IMR-90 (cell line): ENCODE measurements at regions not wholly inside any gene's neighbourhood (a gene's known extent, or its start where the extent isn't known, plus 50 kb on each side); places are given as distances from the start of the nearest gene placed in this dataset.

Experiments used
- ATAC-seq: fragments of 200-7000 bp; cut with Tn5 transposase; 2 replicates; pipeline ENCODE4 v1.9.1; 2020; ENCODE audit warnings: low read depth, mild to moderate bottlenecking, moderate library complexity
- BruUV-seq: library from RNA; stranded (reverse); fragments of 400-500 nt; replicated peaks from 2 replicates; lab custom pipeline; 2021; lab: Mats Ljungman, UMichigan
- CTCF ChIA-PET: fragments of 300-600 bp; formaldehyde crosslinking; extraction: SDS; loops from one replicate; lab custom pipeline; 2021; ENCODE audit warnings: antibody characterized with exemption; lab: Yijun Ruan, JAX
- POLR2A ChIA-PET: fragments of 300-600 bp; sonication (Branson Sonifier 250); formaldehyde crosslinking; loops from one replicate; lab custom pipeline; 2022; ENCODE audit warnings: antibody characterized with exemption; ENCODE audit not compliant: unreplicated experiment; lab: Charles Lee
- DNase-seq: peaks from one replicate; pipeline ENCODE4 v3.0.0; 2013
- H2AFZ ChIP-seq: replicated peaks from 2 replicates; pipeline ENCODE3; 2013; ENCODE audit warnings: low read length, mild to moderate bottlenecking; ENCODE audit not compliant: poor library complexity
- H2AK5ac ChIP-seq: 2 replicates; pipeline ENCODE4 v1.6.1; 2013; ENCODE audit warnings: low read depth, low read length, inconsistent platforms
- H2AK9ac ChIP-seq: replicated peaks from 2 replicates; pipeline ENCODE3; 2013; ENCODE audit warnings: mild to moderate bottlenecking, low read depth, low read length, moderate library complexity; ENCODE audit not compliant: poor library complexity
- H2BK120ac ChIP-seq: 2 replicates; pipeline ENCODE4 v1.6.1; 2013; ENCODE audit warnings: low read depth, low read length, inconsistent platforms
- H2BK15ac ChIP-seq: 3 replicates; pipeline ENCODE4 v1.6.1; 2013; ENCODE audit warnings: low read depth, low read length, inconsistent platforms
- H2BK20ac ChIP-seq: 2 replicates; pipeline ENCODE4 v1.6.1; 2013; ENCODE audit warnings: low read depth, mild to moderate bottlenecking, inconsistent platforms, low read length, moderate library complexity
- H2BK5ac ChIP-seq: 2 replicates; pipeline ENCODE4 v1.6.1; 2013; ENCODE audit warnings: mild to moderate bottlenecking, low read depth, low read length, inconsistent platforms; ENCODE audit not compliant: poor library complexity, severe bottlenecking
- H3K14ac ChIP-seq: replicated peaks from 2 replicates; pipeline ENCODE4 v1.6.1; 2013; ENCODE audit warnings: low read depth, low read length, inconsistent platforms
- H3K18ac ChIP-seq: 2 replicates; pipeline ENCODE4 v1.6.1; 2013; ENCODE audit warnings: low read depth, low read length, control low read depth
- H3K23ac ChIP-seq: 2 replicates; pipeline ENCODE4 v1.6.1; 2013; ENCODE audit warnings: low read depth, low read length, inconsistent platforms
- H3K27ac ChIP-seq: 2 replicates; pipeline ENCODE4 v1.5.1; 2013; ENCODE audit warnings: mild to moderate bottlenecking, control low read depth, low read length; ENCODE audit not compliant: insufficient read depth
- H3K27me3 ChIP-seq: 2 replicates; pipeline ENCODE4 v1.6.1; 2013; ENCODE audit warnings: low read length; ENCODE audit not compliant: control insufficient read depth, insufficient read depth
- H3K36me3 ChIP-seq: 2 replicates; pipeline ENCODE4 v1.6.1; 2013; ENCODE audit warnings: low read length, mixed read lengths; ENCODE audit not compliant: control insufficient read depth, insufficient read depth
- H3K4ac ChIP-seq: 2 replicates; pipeline ENCODE4 v1.6.1; 2013; ENCODE audit warnings: low read depth, low read length, inconsistent platforms
- H3K4me1 ChIP-seq: 2 replicates; pipeline ENCODE4 v1.6.1; 2013; ENCODE audit warnings: low read length, mixed read lengths; ENCODE audit not compliant: control insufficient read depth, insufficient read depth
- H3K4me2 ChIP-seq: 2 replicates; pipeline ENCODE4 v1.6.1; 2013; ENCODE audit warnings: low read depth, mild to moderate bottlenecking, control low read depth, low read length, moderate library complexity
- H3K4me3 ChIP-seq: 2 replicates; pipeline ENCODE4 v1.5.1; 2013; ENCODE audit warnings: low read depth, mild to moderate bottlenecking, control low read depth, low read length, moderate library complexity; ENCODE audit not compliant: insufficient read depth
- H3K56ac ChIP-seq: 2 replicates; pipeline ENCODE4 v1.6.1; 2013; ENCODE audit warnings: low read length, inconsistent platforms; ENCODE audit not compliant: insufficient read depth; ENCODE audit errors: extremely low read depth
- H3K79me1 ChIP-seq, 2 experiments: 2 replicates each; pipeline ENCODE4 v1.6.1; 2013; ENCODE audit warnings: low read length in 2 of 2, inconsistent platforms in 1 of 2, low read depth in 1 of 2
- H3K9ac ChIP-seq: 2 replicates; pipeline ENCODE4 v1.6.1; 2013; ENCODE audit warnings: low read depth, low read length, control low read depth
- H3K9me1 ChIP-seq: 2 replicates; pipeline ENCODE4 v1.6.1; 2013; ENCODE audit warnings: low read length, inconsistent platforms; ENCODE audit not compliant: insufficient read depth
- H3K9me3 ChIP-seq: 2 replicates; pipeline ENCODE4 v1.6.1; 2013; ENCODE audit warnings: low read length; ENCODE audit not compliant: control insufficient read depth, insufficient read depth
- H4K20me1 ChIP-seq: 2 replicates; pipeline ENCODE4 v1.6.1; 2013; ENCODE audit warnings: low read length, inconsistent platforms; ENCODE audit not compliant: insufficient read depth
- H4K5ac ChIP-seq: 2 replicates; pipeline ENCODE4 v1.6.1; 2013; ENCODE audit warnings: mild to moderate bottlenecking, low read depth, low read length, control low read depth
- H4K8ac ChIP-seq, 2 experiments: 2 replicates each; pipeline ENCODE4 v1.6.1; 2013; ENCODE audit warnings: low read depth in 2 of 2, low read length in 2 of 2, control low read depth in 1 of 2, inconsistent platforms in 1 of 2
- H4K91ac ChIP-seq: 2 replicates; pipeline ENCODE4 v1.6.1; 2013; ENCODE audit warnings: low read depth, low read length, inconsistent platforms; ENCODE audit not compliant: insufficient read depth
- SMC3 ChIP-seq: fragments of 150-350 bp; IDR thresholded peaks from 2 replicates; pipeline ENCODE4 v1.6.1; 2016; ENCODE audit warnings: low read depth, mild to moderate bottlenecking, antibody characterized with exemption, low read length, moderate library complexity
- WGBS, 2 experiments: methylation state at CpG; one replicate each; pipeline versions ENCODE4 v1.1.5 to v1.1.7; 2013; ENCODE audit warnings: missing lambda C conversion rate in 2 of 2; ENCODE audit not compliant: insufficient read length in 1 of 2; ENCODE audit errors: extremely low coverage in 2 of 2; 5-methylcytosine and 5-hydroxymethylcytosine counted together
- dilution Hi-C: fragments of 300-500 bp; cut with HindIII; formaldehyde crosslinking; loops from one replicate; pipeline ENCODE4 v1.14.3; 2018; ENCODE audit warnings: low sequenced_read_pairs; ENCODE audit not compliant: unreplicated experiment
- in situ Hi-C: fragments of 300-500 bp; cut with MboI; formaldehyde crosslinking; loops from 3 replicates; pipeline ENCODE4 v1.14.3; 2019; ENCODE audit warnings: low sequenced_read_pairs, inconsistent platforms, mixed read lengths
- intact Hi-C: fragments of 100-400 bp; cut with micrococcal nuclease; formaldehyde crosslinking; loops from 2 replicates; pipeline ENCODE4 v1.10.0; 2022

DNA sequence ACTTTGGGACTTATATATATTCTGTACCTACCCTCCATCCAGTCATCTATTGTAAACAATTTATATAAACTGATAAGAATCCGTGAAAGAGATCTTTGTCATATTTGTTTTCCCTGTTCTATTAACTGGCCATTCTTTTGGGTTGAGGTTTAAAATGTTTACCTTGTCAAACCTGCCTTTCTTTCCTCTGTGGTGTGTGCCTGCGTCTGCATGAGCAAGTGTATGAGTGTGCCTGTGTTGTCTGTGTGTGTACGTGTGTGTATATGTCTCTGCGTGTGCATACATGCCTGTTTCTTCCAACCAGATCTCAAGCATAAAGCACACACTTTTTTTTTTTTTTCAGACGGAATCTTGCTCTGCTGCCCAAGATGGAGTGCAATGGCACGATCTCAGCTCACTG lies 201.5 kb downstream of the C16orf95 start:
- Histone ChIP-seq H4K20me1 (no peaks in the 10 kb centered on the region), H3K9me1 (no peaks in the 10 kb centered on the region), H2AK9ac (no peak overlapping the region), H3K4ac (no peak overlapping the region), H3K14ac (no peak overlapping the region), H3K27ac (no peak overlapping the region), H3K9me3 (no peaks in the 10 kb centered on the region), H3K4me2 (no peak overlapping the region), H4K5ac (no peak overlapping the region), H3K9ac (no peak overlapping the region), H3K27me3 (peaks cover 47% of the 10 kb centered on the region), H2BK120ac (no peak overlapping the region), H2BK20ac (no peak overlapping the region), H3K18ac (no peak overlapping the region), H3K4me1 (no peaks in the 10 kb centered on the region), H4K8ac (no peak overlapping the region), H2BK15ac (no peak overlapping the region), H3K79me1 (no peaks in the 10 kb centered on the region), H2BK5ac (no peak overlapping the region), H2AFZ (no peak overlapping the region), H3K23ac (no peak overlapping the region), H3K4me3 (no peak overlapping the region), H2AK5ac (no peak overlapping the region), H3K56ac (no peak overlapping the region), H4K91ac (no peak overlapping the region), H3K36me3 (no peaks in the 10 kb centered on the region)
- TF ChIP-seq SMC3 = no peak
- ChIA-PET POLR2A (no interaction called here), CTCF (no interaction called here)
- intact Hi-C loops (no loop called here), in situ Hi-C loops (no loop called here), dilution Hi-C loops (no loop called here)
- no CpG with 5 or more reads among the region's 6 CpGs for WGBS, 2 experiments
- BruUV-seq = no TSS peak
- no peak for DNase-seq
- no peak for ATAC-seq
